ENCODE measurements at regions not wholly inside any gene's neighbourhood (a gene's known extent, or its start where the extent isn't known, plus 50 kb on each side); places are given as distances from the start of the nearest gene placed in this dataset.
"Not testable (repeated sequence)": the region's sequence is repeated elsewhere in the genome, so short reads cannot be mapped to it uniquely, and the experiment has no call there.

DNA sequence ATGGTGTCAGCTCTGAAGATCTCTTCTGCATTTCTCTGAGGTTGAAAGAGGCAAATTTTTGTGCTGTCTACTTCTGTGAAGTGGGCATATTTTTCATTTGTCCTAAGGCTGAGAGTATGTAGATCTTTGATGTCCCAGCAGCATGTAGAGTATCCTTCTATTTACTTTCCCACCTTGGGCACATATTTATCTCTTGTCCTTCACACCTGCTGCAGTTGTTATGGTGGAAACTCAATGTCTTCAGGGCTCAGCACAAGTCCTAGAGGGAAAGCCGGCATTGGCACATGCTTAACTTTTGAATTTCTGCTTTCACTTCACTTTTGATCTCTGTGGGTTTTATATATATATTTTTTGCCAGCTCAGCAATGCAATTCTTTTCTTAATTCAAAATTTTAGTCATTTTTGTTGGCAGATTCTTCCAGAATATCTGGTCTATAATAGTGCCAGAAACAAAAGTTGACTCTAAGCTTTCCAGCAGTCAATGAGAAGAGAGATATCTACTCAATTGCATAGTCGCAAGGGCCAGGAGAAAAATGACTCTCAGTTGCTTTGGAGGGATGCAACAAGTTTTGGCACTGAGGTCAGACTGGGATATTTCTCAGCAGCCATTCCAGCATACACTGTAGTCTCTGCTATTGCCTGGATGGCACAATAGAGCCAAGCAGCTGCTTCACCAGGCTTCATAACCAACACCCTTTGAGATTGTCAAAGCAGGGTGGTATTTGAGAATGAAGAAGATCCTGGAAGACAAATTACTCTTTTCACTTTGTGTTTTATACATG lies 127.8 kb upstream of the FAT1 start:
- DNase-seq: no peak

DNA sequence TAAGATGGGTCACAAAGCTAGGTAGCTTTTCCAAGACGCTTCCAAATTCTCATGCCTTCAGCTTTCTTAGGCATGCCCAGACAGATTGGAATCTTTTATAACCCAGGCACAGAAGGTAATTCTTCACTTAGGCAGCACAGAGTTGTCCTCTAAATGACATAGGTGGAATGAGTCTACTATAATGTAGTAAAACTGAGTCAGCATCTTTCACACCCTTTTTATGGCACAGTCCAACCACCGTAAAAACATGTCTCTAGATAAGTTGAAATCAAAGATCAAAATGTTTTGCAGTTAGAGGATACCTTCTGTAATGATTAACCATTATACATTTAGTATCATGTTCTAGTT lies 128.4 kb upstream of the FAT1 start:
- no peak for DNase-seq

DNA sequence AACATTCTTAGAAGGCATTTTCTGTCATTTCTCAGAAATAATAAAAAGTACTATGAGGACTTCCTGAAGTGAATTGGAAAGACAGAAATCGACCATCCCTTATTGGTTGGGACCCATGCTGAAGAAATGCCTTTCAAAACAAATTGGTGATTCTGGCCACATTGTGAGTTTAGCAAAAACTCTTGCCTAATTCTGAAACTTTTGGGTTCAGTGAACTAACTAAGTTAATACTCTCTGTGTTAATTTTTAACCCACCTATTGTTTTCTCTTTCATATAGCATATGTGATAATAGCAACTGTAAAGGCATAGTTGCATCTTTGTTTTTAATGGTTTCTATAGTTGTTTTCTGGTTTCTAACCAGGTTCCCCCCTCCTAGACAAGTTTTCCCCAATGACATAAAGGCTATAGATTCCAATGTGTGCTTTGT lies 129.3 kb upstream of the FAT1 start:
- no peak for DNase-seq

DNA sequence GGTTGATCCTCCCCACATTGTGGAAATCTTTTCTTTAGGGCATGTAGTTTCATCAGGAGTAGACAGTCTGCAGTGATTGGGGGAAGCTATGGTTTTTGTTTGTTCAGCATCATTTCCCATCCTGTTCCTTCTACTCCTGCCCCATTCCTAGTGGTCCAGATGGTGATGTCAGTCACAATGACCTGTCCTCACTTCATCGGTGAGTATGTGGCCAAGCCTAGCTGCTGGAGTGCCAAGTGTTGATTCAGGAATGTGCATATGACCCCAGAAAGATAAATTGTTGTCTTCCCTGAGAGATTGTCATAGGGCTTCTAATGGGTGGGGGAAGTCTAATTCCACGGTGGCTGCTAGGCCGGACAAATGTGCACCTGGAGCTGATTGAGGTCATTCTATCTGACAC lies 130.6 kb upstream of the FAT1 start:
- no peak for DNase-seq

DNA sequence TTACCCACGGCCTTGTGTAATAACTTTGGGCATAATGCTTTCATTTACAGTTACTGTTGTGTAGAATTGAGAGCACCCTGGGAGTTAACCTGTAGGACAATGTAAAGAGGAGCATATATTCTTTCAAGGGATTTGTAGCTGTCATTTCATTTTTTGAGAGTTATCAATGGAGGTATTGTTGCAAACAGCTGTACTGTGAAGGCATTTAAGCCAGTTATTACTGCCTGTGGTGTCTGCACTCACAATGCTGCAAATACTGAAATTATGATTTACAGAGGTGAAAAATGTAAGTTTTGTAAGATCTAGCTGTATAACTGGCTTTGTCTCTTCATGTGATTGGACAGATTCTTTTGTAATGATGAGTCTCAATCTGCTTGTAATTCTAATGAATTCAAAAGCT lies 131.5 kb upstream of the FAT1 start:
- DNase-seq: no peak

DNA sequence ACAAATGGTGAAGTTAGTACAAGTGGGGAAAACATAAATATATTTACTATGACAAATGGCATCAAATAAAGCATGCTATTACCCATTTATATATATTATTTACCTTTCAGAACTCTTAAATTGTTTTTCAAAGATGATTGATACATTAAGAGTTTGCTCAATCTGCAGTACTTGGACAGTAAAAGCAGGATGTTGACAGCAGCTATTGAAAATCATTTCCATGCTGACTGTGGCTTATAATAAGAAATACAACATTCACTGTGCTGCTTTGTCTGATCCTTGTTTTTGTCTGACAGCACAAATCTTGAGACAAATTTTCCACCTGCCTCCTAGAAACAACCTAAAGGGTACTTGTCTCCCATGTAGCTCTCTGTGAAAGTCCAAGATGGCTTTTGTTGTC lies 134.1 kb upstream of the FAT1 start:
- no peak for DNase-seq

DNA sequence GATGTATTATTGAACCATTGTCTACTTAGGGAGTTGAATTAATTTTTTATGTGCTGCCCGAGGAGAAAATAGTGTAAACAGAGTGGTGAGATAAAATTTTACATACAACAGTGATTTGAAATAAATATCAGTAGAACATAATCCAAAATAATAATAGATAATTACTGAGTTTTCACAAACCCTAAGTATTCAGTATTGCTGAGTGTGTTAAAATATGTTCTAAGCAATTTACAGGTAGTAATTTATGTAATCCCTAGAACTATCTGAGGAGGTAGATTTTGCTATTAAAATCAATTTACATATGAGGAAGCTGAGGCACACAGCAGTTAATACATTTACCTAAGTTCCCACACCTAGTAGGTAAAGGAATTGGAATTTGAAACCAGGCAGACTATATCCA lies 134.7 kb upstream of the FAT1 start:
- no peak for DNase-seq

DNA sequence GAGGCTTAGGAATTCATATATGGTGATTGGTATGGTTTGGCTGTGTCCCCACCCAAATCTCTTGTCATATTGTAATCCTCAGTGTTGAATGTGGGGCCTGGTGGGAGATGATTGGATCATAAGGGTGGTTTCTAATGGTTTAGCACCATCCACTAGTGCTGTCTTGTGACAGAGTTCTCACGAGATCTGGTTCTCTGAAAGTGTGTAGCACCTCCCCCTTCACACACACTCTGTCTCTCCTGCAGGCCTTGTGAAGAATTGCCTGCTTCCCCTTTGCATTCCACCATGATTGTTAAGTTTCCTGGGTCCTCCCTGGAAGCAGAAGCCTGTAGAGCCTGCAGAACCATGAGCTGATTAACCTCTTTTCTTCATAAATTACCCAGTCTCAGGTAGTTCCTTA lies 135.8 kb upstream of the FAT1 start:
- no peak for DNase-seq

DNA sequence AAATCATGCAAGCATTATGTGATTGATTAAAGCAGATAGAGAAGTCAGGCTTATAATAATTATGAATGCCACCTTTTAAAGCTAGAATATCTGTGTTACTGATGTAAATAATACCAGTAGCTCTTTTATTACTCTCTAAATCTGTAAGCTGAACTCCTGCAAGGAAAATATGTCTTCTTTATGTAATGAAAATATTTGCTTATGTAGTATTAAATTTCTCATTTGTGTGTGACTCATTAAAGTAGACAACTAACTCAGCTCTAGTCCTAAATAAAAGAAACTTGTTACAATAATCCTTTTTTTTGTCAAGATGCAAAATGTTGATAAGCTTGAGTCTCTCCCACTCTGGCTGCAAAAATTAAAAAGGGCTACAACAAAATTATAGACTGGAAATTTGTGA lies 137.7 kb upstream of the FAT1 start:
- no peak for DNase-seq

DNA sequence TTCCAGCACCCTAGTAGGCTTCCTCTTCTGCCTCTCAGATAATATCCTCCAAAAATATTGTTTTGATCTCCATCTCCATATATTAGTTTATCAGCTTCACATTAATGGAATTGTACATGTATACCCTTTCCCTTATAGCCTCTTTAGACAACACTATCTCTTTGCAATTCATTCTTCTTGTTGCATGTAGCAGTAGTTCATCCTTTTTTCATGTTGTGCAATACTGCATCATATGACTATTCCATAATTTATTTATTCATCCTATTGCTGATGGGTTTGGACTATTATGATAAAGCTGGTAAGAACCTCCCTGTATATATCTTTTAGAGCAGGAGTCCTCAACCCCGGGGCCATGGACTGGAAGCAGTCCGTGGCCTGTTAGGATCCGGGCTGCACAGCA lies 148.2 kb upstream of the FAT1 start:
- DNase-seq: no peak

DNA sequence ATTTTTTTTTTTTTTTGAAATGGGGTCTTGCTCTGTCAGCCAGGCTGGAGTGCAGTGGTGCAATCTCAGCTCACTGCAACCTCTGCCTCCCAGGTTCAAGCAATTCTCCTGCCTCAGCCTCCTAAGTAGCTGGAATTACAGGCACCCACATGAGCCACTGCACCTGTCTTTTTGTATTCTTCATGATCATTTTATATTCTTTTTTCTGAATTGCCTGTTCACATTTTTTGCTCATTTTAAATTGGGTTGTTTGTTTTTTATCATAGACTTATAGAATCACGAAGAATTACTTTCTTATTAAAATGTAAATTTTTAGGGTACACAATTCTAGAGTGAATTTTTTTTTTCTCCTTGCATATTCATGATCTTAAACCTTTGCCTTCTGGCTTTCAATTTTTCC lies 149.4 kb upstream of the FAT1 start:
- not testable (repeated sequence) for DNase-seq

DNA sequence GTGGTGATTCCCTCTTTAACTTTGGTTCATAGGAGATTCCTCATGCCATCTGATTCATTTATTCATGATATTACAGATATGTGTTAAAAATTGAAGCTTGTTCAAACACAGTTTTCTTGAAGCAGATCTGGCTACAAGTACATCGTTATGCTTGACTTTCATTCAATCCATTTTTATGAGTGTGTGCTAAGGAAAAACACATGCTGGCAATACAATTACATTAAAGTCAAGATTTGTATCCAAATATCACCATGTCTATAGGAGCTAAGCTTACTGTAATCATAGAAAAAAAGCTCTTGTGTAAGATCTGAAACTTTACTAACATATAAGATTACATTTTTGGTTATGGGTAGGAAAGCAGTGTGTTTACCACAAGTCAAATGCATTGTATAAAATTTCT lies 151.8 kb upstream of the FAT1 start:
- DNase-seq: no peak

DNA sequence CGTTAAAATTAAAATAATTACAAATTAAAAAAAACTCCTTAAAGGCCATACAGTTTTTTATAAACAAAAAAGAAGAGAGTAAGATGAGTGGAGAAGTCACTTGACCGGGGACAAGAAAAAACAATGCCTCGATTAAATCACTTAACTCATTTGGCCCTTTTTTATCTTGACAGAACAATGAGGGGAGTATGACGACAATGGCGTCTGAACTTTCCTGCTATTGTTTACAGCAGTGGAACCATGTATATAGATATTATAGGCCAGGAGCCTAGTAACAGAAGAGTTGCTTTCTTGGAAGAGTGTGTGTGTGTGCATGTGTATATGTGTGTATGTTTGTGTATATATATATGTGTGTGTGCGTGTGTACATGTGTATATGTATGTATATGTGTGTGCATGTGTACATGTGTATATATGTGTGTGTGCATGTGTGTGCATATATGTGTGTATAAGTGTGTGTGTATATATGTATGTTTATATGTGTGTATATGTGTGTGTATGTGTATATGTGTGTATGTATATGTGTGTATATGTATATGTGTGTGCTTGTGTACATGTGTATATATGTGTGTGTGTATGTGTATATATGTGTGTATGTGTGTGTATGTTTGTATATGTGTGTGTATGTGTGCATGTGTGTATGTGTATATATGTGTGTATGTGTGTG lies 153.4 kb upstream of the FAT1 start:
- no peak for DNase-seq

DNA sequence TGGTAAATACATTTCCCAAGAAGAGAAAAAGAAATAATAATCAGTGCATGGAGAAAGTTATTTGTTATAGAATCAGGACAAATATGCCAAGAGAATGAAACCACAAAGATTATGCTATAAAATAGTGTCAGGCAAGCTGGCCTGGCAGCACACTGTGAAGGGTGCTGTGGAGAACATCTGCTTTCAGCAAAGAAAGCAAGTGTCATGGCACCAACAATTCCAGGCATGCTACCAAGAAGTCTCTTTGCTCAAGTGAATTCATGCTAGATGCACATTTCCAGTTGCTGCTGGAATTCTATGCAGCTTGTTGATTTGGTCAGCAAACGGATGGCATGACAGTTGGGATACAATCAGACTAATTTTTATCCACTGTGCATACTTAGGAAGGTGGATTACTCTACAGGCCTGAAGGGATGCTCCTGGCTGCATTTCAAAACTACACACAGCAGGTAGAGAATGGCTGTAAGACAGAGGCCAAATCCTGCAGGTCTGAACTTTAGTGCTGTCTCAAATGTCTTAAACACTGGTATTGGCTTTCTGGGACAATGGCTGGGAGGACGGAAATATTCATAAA lies 154.6 kb upstream of the FAT1 start:
- no peak for DNase-seq

DNA sequence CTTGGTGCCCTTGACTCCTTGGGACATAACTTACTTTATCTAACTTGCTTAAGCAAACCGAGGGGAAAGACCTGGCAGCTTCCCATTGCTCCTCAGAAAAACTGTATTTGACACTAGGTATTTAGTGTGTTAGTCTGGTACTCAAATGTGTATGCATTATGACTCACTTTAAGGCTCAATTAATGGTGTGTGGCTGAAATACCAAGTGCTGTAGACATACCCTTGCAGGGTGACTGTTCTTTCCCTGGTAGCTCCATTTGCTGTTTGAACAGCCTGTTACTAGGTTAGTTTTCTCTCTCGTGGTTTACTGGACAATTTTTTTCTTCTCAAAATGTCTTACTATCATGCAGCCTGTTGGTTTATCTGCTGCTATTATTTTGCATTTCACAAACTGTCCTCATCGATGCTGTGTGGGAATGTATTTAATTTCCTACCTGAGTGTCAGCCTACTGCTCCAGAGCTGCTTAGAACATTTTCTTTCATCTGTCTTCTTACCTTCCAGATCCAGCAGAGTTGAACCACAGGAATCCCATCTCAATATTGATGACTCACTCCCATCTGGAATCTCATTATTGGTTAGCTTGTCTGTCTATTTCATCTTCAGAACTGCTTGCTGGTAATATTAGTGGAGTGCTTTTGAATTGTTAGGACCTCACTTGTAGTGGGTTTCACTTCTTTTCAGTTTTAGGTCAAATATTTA lies 158.0 kb upstream of the FAT1 start:
- DNase-seq: no peak

DNA sequence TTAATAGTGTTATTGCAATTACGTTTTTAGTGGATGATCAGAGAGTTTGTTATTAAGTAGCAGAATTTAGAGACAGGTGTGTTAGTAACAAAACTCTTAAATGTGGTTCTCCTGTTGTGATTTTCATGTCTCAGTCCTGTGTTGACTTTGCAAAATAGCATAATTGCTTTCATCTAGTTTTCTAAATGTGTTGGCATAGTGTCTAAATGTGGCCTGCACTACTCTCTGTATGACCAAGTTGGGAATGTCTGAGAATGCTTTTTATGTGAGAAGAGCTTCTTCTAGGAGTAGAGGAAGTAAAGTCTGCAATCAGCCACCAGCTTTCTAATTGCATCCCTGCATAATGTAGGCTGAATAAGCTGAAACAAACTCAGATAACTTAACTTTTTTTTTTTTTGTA lies 158.6 kb upstream of the FAT1 start:
- DNase-seq: no peak

DNA sequence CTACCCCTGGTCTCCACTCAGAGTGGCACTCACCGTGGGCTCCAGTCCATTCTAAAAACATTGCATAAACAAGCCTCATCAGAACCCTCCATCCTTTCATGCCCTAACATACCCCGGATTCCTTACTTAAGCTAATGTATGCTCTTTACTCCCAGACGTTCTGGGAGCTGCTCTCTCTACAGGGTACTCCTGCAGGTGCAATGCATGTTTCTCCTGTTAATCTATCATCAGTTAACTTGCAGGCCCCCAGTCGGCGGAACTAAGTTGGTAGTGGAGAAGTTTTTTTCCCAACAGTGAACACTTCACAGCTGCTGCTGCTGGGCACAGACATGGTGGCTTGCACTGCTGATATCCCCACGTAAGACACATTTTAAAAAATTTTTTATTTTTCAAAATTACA lies 161.6 kb upstream of the FAT1 start:
- DNase-seq: no peak

DNA sequence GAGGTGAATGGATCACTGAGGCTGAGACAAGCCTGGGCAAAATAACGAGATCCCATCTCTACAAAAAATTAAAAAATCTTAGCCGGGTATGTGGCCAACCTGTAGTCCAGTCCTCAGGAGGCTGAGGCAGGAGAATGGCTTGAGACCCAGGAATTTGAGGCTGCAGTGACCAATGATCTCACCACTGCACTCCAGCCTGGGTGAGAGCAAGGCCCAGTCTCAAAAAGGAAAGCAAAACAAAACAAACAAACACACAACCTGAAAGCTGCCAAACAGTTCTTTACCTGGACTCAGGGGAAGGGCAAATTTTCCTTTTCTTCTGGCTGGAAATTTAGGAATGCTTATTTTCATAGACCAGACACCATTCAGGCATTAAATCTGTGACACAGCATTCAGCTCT lies 163.1 kb upstream of the FAT1 start:
- no peak for DNase-seq

DNA sequence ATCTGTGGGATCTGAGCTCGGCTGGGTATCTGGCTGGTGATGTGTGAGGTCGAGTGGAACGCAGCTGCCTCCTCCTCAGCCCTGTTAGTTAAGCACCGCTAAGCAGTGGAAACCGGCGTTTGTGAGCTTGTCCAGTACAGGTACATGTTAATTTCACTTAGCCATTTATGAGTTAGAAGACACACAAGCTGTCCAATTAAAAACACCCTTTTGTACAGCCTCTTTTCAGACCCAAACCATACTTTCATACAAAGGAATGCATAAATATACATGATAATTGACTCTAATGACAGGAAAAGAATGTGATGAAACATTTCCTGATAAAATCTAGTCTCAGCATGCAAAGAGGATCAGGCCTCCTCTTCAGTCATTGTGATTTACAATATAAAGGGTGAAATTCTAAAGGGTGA lies 163.6 kb upstream of the FAT1 start:
- DNase-seq: no peak

DNA sequence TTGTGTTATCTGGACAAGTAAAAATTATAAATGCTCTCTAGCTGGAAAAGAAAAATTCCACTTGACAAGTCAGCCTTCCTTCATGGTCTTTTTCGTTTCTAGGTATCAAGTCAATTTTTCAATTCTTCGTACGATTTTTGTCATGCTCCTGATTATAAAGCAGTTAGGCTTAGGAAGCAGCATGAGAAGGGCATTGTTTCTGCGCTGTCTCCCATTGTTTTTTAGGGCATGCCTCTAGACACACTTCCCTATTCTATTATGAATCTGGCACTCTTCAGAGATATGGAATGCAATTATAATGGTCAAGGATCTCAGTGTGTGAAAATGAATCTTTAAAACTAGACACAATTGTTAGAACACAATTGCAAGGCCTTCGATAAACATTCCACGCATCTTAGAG lies 164.1 kb upstream of the FAT1 start:
- no peak for DNase-seq

DNA sequence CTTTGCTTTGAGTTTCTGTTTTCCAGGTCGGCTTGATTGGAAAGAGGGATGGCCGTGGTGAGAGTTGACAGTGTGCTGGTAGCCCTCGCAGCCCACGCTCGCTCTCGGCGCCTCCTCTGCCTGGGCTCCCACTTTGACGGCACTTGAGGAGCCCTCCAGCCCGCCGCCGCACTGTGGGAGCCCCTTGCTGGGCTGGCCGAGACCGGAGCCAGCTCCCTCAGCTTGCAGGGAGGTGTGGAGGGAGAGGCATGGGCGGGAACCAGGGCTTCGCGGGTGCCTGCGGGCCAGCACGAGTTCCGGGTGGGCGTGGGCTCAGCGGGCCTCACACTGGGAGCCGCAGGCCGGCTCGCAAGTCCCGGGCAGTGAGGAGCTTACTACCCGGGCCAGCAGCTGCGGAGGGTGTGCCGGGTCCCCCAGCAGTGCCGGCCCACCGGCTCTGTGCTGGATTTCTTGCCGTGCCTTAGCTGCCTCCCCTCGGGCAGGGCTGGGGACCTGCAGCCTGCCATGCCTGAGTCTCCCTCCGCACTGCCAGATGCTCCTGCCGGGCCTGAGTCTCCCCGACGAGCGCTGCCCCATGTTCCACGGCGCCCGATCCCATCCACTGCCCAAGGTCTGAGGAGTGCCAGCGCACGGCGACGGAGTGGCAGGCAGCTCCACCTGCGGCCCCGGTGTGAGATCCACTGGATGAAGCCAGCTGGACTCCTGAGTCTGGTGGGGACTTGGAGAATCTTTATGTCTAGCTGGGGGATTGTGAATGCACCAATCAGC lies 166.4 kb upstream of the FAT1 start:
- no peak for DNase-seq

DNA sequence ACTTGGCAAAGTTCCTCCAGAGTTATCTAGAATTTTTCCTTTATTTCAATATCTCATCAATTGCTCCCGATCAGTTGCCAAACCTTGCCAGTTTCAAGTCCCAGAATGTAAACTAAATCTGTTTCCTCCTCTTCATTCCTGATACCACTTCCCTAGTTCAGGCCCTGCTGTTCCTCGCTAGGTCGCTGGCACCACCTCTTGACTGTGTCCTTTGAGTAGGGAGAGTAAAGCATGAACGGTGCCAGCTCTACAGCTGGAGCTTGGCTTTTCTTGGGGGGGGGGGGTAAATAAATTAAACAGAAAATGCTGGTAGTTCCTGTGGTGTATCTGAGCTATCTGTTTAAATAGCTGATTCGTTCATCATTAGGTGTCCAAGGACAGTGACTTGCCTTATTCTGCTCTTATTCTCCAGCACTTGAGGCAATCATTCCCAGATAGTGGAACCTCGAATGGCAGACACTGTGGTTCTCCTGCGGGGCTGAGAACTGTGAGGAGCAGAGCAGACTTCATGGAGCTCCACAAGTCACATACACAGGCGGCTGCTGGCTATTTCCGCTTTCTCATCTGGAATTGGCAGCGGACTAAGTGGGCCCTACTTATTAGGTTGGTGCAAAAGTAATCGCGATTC lies 168.3 kb upstream of the FAT1 start:
- DNase-seq: no peak

DNA sequence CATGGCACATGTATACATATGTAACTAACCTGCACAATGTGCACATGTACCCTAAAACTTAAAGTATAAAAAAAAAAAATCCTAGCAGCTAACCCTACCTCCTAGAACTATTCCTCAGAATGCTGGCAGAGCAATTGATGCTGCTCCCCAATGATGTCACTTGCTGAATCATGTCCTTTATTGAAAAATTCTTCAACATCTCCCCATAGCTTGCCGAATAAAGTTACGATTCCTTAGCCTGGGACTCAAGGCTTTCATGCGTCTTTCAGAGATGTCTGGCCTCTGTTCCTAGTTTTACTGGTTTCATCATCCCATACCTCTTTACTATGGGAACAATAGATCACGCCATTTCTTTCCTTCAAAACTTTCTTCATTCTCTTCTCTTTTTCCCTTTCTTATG lies 174.7 kb upstream of the FAT1 start:
- DNase-seq: no peak

All from cerebellar nuclear complex (tissue), 1 donor.